Hematopoietic multipotent progenitor cell treated with erythropoietin and hydrocortisone succinate and interleukin-3 and kit ligand, for 8 days (in vitro differentiated cells): ENCODE measurements at regions not wholly inside any gene's neighbourhood (a gene's known extent, or its start where the extent isn't known, plus 50 kb on each side); places are given as distances from the start of the nearest gene placed in this dataset.
"Not testable (repeated sequence)": the region's sequence is repeated elsewhere in the genome, so short reads cannot be mapped to it uniquely, and the experiment has no call there.

Experiments
- DNase-seq: peaks from one replicate; pipeline ENCODE4 v3.0.0-alpha.2; 2015

DNA sequence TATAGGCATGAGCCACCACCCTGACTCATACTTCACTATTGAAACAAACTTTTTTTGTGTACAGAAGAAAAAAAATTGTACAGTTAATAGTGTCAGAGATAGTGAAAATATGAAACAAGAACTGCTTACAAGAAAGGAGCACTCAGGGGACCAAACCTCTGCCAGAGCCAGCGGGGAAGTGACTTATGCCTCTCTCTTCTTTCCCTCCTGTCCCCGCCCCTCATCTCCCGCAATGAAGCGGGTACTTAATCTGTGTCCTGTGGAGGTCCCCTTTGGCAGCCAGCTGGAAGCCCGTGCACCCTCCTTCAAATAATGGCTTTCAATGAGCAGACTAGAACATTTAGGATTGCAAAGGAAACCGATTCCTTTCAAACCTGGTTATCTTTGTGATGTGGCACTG, 51.5 kb downstream of the PPIAL4A start:
- not testable (repeated sequence) for DNase-seq

DNA sequence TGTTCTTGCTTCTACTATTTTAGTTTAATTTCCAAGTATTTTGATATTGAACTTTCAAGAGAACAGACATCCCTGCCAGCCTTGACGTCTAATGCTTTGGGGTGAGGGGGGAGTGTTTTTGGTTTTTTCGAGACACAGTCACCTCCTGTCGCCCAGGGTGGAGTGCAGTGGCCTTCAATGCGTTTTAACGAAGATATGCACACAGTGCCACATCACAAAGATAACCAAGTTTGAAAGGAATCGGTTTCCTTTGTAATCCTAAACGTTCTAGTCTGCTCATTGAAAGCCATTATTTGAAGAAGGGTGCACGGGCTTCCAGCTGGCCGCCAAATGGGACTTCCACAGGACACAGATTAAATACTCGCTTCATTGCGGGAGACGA, 52.3 kb downstream of the PPIAL4A start:
- DNase-seq = not testable (repeated sequence)

DNA sequence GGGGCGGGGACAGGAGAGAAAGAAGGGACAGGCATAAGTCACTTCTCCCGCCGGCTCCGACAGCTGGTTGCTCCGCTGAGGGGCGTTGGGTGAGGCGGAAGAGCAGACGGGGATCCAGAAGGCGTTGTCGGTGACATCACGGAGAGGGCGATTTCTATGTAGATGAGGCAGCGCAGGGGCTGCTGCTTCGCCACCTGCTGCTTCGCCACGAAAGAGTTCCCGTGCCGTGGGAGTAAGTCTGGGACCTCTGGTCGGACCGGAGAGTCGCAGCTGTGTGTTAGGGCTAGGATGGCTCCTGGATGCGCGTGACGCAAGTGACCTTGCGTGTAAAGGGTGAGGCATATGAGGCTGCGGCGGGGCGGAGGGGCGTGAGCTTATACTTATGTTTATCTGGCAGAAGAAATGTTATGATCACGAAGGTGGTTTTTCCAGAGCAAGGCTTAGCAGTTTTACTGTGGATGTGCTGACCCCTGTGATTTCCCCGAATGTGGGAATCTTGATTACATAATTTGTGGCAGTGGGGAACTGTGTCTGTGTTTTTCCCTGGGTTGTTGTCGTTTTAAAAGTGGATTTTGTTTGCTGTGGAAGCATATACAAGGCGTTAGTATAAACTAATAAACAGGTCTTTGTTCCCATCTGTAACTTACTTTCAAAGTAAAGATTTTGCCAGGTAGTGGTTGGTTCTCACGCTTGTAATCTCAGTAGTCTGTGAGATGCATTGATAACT, 52.8 kb downstream of the PPIAL4A start:
- peak; percentile 92 for DNase-seq

DNA sequence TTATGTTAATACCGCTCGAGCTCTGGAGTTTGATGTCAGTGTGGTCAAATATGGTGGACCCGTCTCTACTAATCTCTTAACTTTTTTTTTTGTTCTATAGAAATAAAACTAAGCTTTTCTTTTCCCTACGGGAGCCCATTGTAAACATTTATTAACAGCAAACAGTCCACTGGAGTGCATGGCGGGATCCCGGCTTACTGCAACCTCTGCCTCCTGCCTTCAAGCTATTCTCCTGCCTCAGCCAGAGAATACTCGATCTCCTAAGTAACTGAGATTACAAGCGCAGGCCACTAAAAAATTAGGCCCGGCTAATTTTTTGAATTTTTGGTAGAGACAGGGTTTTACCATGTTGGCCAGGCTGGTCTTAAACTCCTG, 53.4 kb downstream of the PPIAL4A start:
- DNase-seq = not testable (repeated sequence)

DNA sequence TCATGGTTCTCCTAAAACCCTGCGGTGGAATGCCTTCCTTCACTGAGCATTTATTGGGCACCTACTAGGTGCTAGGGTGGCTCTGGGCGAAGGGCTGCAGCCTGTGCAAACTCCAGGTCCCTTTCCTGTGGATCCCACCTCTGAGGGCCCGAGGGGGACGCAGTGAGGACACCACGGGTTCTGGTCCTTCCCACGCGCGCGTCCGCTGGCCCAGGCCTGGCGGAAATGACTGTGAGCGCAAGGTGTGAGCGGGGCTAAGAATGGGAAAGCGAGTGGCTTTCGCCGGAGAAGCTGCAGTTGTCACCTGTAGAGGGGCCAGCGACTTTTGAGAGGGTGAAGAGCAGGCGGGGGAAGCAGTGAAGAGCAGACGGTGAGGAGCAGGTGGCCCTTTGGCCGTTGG, 55.1 kb downstream of the PPIAL4A start:
- DNase-seq = not testable (repeated sequence)

DNA sequence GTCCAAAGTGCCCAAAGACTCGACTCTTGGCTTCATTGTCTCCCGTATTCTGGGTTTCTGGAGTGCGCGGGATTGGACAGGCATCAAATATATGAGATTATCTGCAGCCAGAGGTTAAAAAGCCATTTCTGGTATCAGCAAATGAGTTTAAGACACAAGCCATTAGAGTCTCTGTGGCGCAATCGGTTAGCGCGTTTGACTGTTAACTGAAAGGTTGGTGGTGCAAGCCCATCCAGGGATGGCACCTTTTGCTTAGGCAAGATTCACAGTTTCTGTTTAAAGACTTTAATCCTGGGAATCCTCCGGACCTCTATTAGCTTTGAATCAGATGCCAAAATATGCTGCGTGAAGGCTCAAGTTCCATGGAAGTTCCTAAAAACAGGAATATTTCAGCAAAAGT, 55.6 kb downstream of the PPIAL4A start:
- DNase-seq = not testable (repeated sequence)

DNA sequence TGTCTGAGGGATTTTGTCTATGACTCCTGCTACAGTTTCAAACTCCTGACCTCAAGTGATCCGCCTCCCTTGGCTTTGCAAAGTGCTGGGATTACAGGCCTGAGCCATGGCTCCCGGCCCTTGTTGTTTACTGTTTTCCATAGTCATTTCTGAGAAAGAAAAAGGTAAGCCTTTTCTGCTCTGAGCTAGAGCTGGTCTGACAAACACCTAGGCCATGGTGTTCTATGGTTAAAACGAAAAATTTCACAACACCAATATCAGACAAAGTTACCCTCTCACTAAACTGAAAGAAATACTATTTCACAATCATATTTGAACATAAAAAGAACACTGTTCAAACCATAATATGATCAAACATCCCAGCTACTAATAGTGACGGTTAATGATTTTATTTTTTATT, 57.5 kb downstream of the PPIAL4A start:
- DNase-seq = not testable (repeated sequence)

DNA sequence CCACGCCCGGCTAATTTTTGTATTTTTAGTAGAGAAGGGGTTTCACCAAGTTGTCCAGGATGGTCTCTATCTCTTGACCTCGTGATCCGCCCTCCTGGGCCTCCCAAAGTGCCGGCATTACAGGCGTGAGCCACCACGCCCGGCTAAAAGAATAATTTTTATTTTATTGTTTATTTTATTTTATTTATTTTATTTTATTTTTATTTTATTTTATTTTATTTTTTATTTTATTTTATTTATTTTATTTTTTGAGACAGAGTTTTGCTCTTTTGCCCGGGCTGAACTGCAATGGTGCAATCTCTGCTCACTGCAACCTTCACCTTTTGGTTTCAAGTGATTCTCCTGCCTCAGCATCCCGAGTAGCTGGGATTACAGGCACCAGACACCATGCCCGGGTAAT, 60.2 kb downstream of the PPIAL4A start:
- DNase-seq = not testable (repeated sequence)

DNA sequence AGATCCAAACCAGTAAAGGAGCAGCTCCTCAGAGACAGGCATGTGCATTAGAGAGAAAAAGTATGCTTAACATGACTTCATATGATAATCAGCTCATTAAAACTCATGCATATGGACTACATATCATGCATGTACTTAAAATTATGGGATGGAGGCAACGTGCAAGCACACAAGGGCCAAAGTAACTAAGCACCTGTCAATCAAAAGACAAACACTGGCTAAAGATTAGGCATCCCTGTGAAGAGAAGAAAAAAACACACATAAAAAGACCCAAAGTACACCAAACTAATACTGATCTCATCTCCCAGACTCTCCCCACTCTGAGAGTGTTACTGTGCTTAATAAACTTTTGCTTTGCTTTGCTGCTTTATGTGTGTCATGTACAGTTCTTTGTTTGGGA, 61.1 kb downstream of the PPIAL4A start:
- DNase-seq = not testable (repeated sequence)

DNA sequence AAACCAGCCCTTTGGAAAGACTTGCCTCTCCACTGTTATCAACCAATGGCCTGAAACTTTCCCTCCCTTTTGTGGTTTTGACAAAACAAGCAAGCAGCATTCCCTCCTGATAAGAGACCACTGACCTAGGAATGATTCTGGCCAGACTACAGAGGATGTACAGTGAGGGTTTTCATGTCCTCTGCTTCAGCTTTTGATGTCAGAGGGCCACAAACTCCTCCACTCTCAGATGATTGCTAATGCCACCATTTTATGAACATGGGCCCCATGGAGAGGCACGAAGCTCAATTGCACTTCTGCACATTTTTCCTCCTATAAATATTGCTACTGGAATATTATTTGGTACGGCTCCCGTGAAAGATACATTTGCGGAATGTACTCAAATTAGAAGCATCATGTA, 61.5 kb downstream of the PPIAL4A start:
- DNase-seq = not testable (repeated sequence)

DNA sequence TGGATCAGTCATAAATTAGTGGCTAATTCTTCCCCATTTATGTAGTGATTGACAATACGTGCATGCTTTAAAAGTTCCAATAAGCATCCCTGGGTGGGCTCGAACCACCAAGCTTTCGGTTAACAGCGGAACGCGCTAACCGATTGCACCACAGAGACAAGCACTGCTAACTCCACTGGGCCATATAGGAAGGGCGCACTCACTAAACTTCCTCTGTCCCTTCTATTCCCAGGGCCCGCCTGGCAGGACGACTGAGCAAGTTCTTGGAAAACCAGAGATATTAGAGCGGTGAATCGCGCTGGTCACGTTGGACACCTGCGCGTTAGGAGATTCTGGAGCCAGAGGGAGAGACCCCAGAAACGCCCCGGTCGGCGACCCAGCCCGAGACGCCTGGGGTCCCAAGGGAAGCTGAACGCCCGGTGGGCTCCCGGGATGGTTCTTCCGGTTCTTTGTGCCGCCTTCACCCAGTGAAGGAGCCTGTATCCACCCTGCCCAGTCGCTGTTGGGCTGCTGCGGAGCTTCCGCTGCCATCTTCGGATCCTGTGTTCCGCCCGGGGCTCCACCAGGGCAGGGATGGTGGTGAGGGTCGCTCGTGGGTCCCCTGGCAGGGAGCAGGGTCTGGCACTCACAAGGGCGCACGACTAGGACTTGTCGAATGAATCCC, 62.8 kb downstream of the PPIAL4A start:
- not testable (repeated sequence) for DNase-seq

DNA sequence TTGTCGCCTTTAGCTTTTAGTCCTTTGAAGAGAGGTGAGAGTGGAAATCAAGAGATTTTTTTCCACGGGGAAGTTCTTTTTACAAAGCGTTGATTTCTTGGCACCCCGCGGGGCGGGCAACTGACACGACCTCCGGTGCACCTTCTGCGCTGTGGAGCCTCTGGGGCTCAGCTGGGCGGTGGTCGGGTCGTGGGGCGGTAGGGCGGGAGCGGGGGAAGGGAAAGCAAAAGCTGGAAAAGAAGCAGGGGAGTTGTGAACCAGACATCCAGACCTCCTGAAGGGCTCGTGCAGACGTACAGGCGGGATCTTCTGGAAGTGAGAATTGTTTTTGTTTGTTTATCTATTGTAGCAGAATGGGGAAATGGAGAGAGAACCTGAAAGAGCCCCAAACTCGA, 63.3 kb downstream of the PPIAL4A start:
- not testable (repeated sequence) for DNase-seq

DNA sequence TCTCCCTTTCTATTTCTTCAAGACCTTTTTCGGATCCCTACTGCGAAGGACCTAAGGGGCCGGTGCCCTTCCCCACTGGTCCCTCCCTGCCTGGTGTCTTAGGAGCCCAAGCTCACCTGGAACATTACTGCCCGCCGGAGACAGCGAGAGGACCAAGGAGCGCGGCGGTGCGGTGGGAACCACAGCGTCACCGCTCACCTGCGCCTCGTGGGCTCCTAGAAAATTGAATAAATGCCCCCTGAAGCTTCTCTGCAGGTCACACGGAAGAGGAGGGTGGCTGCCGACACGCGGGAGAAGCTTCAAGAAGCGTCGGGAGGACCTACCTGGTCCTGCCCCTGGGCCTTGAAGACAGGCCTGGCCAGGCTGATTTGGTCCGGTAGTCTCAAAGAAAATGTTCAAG, 65.2 kb downstream of the PPIAL4A start:
- DNase-seq = no peak

DNA sequence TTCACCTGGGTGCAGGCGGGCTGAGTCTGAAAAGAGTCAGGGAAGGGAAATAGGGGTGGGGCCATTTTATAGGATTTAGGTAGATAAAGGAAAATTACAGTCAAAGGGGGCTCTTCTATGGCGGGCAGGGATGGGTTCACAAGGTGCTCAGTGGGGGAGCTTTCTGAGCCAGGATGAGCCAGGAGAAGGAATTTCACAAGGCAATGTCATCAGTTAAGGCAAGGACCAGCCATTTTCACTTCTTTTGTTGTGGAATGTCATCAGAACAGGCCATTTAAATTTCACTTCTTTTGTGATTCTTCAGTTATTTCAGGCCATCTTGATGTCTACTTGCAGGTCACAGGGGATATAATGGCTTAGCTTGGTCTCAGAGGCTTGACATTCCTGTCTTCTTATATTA, 66.4 kb downstream of the PPIAL4A start:
- DNase-seq = not testable (repeated sequence)

DNA sequence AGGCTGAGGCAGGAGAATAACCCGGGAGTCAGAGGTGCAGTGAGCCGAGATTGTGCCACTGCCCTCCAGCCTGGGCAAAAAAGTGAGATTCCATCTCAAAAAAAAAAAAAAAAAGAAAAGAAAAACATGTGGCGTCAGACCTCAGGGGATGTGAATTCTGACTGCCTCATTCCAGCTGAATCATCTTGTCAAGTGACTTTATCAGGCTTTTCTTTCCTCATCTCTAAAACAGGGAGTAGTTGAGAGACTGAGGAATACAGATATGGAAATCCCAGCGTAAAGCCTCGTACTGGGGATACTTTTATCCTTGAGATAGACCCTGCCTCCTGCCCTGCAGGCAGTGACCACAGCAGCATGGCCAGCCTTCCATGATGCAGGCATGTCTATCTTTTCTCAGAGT, 76.4 kb downstream of the PPIAL4A start:
- not testable (repeated sequence) for DNase-seq

DNA sequence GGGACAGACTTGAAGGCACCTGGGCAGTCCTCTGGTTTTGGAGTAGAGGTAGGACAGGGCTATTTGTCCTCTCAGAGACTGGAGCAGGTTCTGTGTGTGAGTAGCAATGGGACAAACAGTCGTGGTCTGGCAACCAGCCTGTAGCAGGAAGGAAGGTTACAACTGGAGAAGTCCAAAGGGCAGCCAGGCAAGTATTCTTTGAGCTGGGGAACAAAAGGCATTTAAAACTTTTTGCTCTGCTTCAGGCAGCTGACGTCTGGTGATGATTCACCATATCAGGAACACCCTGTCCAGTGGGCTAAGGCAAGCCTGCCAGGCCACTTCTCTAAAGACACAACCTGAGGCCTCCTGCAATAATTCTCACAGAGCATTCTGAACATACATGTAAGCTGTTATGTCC, 83.3 kb downstream of the PPIAL4A start:
- not testable (repeated sequence) for DNase-seq

DNA sequence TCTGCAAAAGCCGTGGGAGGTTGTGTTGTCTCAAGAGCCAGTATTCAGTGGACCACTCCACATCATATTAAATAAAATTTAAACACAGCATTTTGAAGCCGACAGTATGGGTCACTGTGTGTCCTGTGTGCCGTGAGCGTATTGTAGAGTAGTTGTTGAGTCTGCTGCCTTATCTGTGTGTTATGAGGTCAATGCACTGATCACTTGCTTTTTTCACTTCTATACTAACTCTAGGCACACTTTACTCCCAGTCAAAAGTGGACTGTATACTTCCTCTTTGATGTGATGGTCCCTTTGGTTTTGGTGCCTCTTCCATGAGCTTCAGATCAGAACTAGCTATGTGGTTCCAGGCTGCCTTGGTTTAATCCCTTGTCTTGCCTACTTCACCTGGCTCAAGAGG, 84.3 kb downstream of the PPIAL4A start:
- DNase-seq = not testable (repeated sequence)

DNA sequence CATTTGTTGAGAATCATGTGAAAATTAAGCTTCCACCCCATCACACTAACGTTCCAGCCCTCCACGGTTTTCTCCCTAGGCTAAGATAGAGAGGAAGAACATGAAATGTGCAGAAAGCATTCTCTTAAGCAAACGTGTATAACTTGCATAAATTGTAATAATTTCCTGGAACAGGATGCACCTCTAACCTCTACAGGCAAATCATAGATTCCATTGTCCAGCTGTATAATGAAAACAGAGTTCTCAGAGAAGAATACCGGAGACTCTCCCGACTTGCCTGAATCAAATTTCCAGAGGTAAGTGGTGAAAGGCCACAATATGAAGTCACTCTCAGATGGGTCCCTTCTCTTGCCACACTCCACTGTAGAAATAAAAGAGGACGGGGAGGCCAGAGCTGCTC, 87.7 kb downstream of the PPIAL4A start:
- not testable (repeated sequence) for DNase-seq

DNA sequence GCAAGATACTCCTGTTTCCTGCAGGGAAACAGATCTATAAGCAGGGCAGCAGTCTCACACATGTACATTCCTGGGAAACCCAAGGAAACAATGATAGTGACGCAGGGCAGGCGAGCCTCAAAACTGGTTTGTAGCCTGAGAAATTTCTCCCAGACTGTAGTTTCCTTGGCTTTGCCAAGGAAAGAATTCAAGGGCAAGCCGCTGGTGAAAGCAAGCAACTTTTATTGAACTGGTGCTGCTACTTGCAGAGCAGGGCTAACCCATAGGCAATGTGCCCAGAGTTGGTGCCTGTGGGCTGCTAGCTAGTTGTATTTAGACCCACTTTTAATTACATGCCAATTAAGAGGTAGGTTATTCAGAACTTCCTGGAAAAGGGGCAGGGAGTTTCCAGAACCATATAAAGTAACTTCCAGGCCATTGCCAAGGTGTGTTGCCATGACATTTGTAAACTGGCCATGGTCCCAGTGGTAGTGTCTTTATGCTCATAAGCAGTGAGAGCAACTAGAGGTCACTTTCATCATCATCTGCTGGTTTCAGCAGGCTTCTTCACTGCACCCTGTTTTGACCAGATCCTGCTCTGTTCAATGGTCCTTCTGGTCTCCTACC, 92.0 kb downstream of the PPIAL4A start:
- not testable (repeated sequence) for DNase-seq

DNA sequence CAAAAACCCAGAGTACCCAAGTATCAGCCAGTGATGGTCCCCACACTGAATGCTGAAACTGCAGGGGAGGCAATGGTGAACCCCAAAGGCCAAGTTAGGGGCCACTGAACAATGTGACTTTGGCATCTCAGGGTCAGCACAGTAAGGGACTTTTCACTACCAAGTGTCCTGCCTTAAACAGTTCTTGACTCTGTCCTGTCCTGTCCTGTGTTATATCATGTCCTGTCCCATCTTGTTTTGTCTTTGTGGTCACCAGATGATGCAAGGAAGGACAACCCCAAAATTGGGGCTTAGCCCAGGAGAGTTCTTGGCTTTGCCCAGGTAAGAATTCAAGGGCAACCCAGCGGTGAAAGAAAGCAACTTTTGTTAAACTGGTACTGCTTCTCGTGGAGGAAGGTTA, 105.0 kb downstream of the PPIAL4A start:
- not testable (repeated sequence) for DNase-seq

DNA sequence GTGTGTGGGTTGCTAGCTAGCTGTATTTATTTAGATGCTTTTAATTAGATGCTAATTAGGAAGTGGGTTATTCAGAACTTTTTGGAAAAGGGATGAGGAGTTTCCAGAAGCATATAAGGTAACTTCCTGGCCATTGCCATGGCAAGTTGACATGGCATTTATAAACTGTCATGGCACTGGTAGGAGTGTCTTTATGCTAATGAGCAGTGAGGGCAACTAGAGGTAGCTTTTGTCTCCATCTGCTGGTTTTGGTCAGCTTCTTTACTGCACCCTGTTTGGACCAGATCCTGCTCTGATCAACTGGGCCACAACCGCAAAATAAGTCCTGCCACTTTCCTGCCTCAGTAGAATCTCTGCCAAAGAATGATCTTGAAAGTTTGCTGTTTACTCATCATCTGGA, 105.5 kb downstream of the PPIAL4A start:
- DNase-seq = peak; percentile 5

DNA sequence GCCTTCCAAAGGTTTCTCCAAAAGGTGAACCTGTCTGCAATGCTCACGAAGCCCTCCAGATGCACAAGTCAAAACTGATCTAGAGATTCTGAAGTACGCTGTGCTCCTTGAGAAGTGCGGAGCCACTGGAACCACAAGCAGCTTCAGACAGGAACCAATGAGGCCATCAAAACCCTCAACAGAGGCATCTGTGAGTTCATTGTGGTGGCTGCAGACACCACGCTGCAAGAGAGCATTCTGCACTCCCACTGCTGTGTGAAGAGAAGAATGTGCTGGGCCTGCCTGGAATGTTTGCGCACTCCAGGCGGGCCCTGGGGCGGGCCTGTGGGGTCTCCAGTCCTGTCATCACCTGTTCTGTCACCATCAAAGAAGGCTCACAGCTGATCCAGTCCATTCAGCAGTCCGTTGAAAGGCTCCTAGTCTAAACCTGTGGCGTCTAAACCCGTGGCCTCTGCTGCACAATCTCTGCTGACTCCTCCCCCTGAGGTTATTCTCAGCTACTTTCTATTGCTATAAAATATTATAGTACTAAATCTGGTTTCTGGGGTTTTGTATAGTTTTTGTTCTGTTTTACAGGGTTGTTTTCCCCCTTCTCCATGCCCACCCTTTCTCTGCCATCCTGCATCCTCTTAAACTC, 111.6 kb downstream of the PPIAL4A start:
- DNase-seq = not testable (repeated sequence)

DNA sequence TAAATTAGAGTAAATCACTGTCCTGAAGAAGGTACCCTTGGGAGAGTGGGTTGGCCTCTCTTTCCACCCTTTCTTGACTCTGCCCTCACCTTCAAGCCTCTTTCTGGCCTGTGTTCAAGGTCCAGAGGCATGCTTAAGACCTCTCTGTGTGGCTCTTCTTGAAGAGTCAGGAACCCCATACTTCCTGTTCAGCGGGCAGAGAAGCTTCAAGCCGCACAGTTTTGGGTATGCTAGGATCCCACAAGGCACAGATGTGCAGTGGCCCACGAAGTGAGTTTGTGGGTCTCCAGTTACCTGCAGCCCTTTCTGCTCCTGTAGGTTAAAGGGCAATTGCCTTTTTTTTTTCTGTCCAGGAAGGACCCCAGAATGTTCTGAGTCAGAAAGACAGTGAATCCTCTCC, 113.7 kb downstream of the PPIAL4A start:
- not testable (repeated sequence) for DNase-seq

DNA sequence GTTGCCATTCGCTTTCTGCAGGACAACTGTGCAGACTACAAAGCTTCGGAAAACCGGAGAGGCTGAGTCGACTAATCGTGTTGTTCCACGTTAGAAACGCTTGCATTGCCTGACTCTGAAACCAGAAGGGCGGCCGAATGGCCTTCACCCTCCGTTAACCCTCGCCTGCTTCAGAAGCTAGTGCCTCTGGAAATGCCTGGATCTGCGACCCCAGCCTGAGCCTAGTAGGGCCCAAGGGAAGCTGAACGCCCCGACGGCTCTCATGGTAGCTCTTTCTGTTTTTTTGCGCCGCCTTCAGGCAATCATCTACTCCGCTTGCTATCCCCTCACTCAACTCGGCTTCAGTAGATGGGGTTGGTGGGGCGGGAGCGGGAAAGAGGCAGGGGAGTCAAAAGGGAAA, 117.3 kb downstream of the PPIAL4A start:
- not testable (repeated sequence) for DNase-seq
